Left renal cortex interstitium (tissue), 4 donors: ENCODE measurements at regions not wholly inside any gene's neighbourhood (a gene's known extent, or its start where the extent isn't known, plus 50 kb on each side); places are given as distances from the start of the nearest gene placed in this dataset.
"Not testable (repeated sequence)": the region's sequence is repeated elsewhere in the genome, so short reads cannot be mapped to it uniquely, and the experiment has no call there.

Experiments
- DNase-seq, 4 donors: peaks; one replicate each; pipeline ENCODE4 v3.0.0-alpha.2; 2013; ENCODE audit warnings: low read depth in 4 of 4, low spot score in 2 of 4, missing footprints in 1 of 4

GRCh38 chr11:25486338-25486737 lies 845.6 kb upstream of the ANO3 start:
- not testable (repeated sequence) for DNase-seq

DNA sequence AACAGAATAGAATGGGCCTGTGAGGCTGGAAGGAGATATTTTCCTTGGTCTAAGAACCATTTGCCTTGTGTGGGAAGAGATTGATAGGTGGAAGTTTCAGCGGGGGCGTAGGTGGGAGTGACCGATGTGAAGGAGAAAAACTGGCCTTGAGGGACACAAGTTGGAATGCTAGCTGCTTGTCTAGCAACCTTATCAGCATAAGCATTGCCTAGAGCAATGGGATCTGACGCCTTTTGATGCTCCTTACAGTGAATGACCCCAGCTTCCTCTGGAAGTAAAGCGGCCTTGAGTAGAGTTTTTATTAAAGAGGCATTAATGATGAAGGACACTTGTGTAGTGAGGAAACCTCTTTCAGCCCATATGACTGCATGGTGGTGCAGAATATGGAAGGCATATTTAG lies 843.8 kb upstream of the ANO3 start:
- DNase-seq = not testable (repeated sequence)

DNA sequence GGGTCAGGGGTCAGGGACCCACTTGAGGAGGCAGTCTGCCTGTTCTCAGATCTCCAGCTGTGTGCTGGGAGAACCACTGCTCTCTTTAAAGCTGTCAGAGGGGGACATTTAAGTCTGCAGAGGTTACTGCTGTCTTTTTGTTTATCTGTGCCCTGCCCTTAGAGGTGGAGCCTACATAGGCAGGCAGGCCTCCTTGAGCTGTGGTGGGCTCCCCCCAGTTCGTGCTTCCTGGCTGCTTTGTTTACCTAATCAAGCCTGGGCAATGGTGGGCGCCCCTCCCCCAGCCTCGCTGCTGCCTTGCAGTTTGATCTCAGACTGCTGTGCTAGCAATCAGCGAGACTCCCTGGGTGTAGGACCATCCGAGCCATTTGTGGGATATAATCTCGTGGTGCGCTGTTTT lies 830.5 kb upstream of the ANO3 start:
- DNase-seq = not testable (repeated sequence)

DNA sequence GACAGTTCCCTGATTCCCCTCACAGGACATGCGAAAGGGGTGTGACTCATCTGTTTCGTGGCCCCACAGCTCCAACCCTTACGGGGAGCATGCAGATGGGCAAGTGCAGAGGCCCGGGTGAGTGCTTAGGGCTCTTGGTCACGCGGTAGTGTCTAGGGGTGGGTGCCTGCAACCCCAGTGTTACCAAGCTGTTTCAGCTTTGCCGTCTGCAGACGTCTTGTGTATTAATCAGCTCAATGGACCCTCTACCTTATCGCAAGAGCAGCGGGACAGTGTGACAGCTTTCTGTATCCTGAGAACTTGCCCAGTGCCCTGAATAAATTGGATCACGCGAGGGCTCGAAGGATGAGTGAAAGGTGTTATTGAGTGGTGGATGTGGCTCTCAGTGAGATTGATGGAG lies 816.4 kb upstream of the ANO3 start:
- DNase-seq = no peak

- no peak for DNase-seq
These were observed 811.5 kb upstream of the ANO3 start for GRCh38 chr11:25520459-25520858.

GRCh38 chr11:25527841-25528240 lies 804.1 kb upstream of the ANO3 start:
- DNase-seq = no peak

- DNase-seq = no peak
These were observed 802.4 kb upstream of the ANO3 start for GRCh38 chr11:25529572-25529971.

DNA sequence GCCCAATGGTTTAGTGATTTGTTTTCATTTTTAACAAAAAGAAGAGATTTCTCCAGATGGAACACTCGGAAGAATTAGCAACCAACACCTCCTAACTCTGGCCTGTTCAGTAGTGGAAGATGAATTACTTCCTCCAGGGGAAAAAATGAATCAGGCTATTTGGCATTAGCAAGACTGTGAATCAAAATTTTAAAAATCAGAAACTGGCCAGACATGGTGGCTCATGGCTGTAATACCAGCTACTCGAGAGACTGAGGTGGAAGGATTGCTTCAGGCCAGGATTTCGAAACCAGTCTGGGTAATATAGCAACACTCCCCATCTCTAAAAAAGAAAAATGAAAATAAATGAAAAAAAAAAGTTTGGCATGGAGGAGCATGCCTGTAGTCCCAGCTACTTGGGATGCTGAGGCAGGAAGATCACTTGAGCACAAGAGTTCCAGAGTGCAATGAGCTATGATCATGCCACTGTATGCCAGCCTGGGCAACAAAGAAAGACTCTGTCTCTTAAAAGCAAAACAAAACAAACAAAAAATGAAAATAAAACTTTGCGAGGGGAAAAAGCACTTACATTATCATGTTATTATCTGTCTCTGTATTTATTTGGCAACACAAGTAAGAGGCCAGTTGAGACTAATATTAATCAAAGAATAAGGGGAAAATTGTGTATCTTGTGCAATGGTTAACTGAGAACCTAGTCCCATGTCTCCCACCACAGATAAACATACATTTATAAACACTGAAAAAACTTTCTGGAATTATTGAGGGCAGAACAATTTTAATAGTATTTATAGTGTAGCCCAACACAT lies 796.3 kb upstream of the ANO3 start:
- DNase-seq = no peak

GRCh38 chr11:25536289-25536688 lies 795.6 kb upstream of the ANO3 start:
- DNase-seq = no peak

- no peak for DNase-seq
These were observed 794.5 kb upstream of the ANO3 start for GRCh38 chr11:25537393-25537792.

DNA sequence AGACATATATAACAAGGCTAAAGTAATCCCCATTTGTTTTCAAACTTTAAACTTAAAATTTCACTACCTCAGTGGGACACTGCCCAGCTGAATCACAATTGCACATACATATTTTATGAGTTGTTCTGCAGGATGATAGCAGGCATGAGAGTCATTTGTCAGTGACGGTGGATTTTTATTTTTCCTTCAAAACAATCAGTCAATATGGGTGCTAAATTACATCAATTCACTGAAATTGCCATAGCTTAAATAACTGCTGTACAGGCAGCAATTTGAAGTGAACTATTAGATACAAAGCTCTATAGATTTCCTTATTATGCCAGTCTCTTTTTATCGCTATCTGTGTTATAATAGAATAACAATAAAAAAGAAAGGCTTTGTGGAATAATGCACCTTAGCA lies 784.6 kb upstream of the ANO3 start:
- no peak for DNase-seq

GRCh38 chr11:25562417-25562816 lies 769.5 kb upstream of the ANO3 start:
- DNase-seq = no peak

- DNase-seq = no peak
These were observed 766.1 kb upstream of the ANO3 start for GRCh38 chr11:25565846-25566245.

- DNase-seq = no peak
These were observed 765.4 kb upstream of the ANO3 start for GRCh38 chr11:25566298-25567200.

DNA sequence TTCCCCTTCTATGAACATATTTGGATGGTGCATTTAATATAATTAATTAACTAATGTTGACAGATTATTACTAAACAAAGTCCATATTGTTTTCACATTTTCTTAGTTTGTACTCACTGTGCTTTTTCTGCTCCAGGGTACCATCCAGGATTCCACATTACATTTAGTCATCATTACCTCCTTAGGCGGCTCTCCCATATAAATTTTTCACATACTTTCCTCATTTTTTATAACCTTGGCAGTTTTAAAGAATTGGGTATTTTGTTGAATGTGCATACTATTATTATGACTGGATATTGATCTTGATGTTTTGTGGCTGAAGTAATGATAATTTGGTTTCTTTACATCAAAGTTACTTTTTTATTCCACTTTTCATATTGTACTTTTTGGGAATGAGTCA lies 755.6 kb upstream of the ANO3 start:
- DNase-seq = no peak

DNA sequence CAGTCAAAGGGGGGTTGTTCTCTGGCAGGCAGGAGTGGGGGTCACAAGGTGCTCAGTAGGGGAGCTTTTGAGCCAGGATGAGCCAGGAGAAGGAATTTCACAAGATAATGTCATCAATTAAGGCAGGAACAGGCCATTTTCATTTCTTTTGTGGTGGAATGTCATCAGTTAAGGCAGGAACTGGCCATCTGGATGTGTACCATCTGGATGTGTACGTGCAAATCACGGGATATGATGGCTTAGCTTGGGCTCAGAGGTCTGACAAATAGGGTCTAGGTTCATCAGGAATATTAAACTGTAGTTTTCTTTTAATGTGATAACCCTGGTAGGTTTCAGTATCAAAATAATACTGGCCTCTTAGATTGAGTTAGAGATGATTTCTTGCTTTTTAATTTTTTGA lies 752.4 kb upstream of the ANO3 start:
- DNase-seq = not testable (repeated sequence)

- DNase-seq = no peak
These were observed 748.3 kb upstream of the ANO3 start for GRCh38 chr11:25583596-25583995.

GRCh38 chr11:25587496-25587895 lies 744.4 kb upstream of the ANO3 start:
- DNase-seq = no peak

- DNase-seq = no peak
These were observed 738.7 kb upstream of the ANO3 start for GRCh38 chr11:25593221-25593620.

GRCh38 chr11:25596701-25597100 lies 735.2 kb upstream of the ANO3 start:
- DNase-seq = no peak

GRCh38 chr11:25597696-25598095 lies 734.2 kb upstream of the ANO3 start:
- DNase-seq = no peak

DNA sequence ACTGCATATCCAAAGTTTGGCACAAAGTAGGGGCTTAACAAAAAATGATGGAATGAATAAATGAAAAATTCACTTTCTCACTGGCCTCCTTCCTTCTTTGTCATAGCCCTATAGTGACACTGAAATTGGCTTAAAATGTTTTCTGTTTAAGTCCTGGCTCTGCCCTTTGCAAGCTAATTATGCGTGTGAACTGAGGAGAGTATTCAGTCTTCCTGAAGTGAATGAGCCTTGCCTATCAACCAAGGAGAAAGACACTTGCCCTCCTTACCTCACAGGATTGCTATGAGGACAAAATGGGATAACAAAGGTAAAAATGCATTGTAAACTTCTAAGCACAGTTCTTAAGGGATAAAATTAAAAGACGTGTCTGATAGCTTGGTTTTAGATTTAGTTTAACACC lies 729.8 kb upstream of the ANO3 start:
- DNase-seq = no peak
